GM12872 (cell line): ENCODE measurements at regions not wholly inside any gene's neighbourhood (a gene's known extent, or its start where the extent isn't known, plus 50 kb on each side); places are given as distances from the start of the nearest gene placed in this dataset.

ENCODE experiments used
- CTCF ChIP-seq: IDR thresholded peaks from 3 replicates; pipeline ENCODE4 v1.5.1; 2011; ENCODE audit warnings: low read depth, mild to moderate bottlenecking, low read length, moderate library complexity; ENCODE audit not compliant: insufficient read depth

- no peak for TF ChIP-seq CTCF
Observed at GRCh38 chr21:34263629-34264028, 100.2 kb upstream of the KCNE2 start.

DNA sequence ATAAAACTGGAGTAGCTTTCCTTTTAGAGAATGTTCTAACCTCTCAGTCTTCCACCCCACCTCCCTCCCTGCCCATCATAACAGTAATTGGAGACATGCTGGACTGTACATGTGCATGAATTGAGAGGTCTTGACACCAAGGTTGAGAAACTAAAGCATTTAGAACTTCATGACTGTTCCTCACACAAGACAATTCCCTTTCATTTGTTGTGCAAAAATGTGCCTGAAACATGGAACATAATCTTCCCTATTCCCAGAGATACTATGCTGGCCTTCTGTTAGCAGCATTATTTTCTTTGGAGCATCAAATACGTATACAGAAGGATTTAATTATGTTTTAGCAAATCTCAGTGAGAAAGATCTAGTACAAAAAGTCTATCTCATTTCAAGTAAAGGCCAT lies 97.5 kb upstream of the KCNE2 start:
- TF ChIP-seq CTCF, result no peak

GRCh38 chr21:34268493-34268892 lies 95.3 kb upstream of the KCNE2 start:
- TF ChIP-seq CTCF, result no peak

DNA sequence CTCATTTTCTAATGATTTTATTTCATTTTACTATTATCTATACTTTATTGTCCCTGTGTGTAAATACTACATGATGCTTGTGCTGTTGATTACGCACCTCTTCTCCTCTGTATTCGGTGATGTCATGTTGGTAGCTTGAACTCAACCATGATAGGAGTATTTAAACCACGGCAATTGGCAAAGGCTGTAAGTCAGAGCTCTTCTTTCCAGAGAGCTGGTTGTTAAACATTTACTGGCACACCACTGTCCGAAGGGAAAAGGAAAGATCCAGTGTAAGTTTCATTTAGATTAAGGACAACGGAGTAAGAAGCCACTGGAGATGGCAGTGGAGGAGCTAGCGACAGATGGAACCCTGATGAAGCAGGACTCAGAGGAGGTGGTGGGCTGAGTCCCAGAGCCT lies 93.4 kb upstream of the KCNE2 start:
- no peak for TF ChIP-seq CTCF

DNA sequence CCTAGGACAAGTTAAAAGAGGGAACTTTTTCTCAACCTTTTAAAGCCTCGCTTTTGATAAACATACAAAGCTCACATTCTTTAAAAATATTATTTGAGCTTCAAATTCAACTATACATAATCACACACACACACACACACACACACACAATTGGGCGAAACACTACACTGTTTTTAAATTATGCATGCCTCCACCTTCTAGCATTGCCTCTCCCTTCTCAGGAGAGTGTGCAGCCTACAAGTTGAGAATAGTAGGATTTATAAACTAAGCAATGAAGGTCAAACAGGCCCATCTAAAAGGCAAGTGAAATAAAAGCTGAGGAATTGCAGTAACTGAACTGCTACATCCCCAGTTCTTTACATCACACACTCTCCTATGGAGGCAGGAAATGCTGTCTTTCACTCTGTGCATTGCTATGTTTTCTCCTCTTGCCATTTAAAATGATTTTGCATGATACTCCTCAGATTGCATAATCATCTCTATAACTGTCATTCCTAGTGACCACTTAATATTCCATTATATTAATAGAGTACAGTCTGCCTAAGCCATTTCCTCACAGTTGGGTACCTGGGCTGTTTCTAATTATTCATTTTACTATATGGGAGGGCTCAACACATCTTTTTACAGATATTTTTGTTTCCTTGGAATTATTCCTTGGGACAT lies 92.5 kb upstream of the KCNE2 start:
- no peak for TF ChIP-seq CTCF

- no peak for TF ChIP-seq CTCF
Observed at GRCh38 chr21:34272321-34272720, 91.5 kb upstream of the KCNE2 start.

DNA sequence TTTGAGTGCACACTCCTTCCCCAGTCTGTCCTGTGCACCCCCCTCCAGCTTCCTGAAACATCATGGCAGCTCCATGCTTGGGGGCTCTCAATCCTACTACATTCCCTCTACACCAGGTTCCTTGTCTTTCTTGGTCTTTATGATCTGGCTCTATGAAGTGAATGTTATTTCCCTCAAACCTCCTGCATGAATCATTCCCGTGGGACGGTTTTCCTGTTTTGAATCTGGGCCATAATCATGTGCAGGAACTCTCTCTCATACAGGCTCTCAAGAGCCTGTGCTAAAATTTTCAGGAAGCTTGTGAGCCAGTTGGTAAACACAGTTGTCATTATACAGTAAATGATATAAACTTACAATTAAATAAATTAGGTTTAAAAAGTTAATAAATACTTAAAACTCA lies 89.8 kb upstream of the KCNE2 start:
- no peak for TF ChIP-seq CTCF
